Upper lobe of left lung (tissue), 4 donors: ENCODE measurements at regions not wholly inside any gene's neighbourhood (a gene's known extent, or its start where the extent isn't known, plus 50 kb on each side); places are given as distances from the start of the nearest gene placed in this dataset.

Experiments
- CTCF ChIP-seq, 6 experiments: fragments of 450-650 bp in 4 of 6; fragments of 200-600 bp in 2 of 6; sonication (generic) in 2 of 6; IDR thresholded peaks; one replicate each; pipeline ENCODE4 v1.5.1; 2016 to 2019; ENCODE audit warnings: antibody characterized with exemption in 6 of 6
- POLR2A ChIP-seq, 4 donors: fragments of 450-650 bp; IDR thresholded peaks; one replicate each; pipeline ENCODE4 v1.5.1; 2016 to 2017; ENCODE audit warnings: antibody characterized with exemption in 4 of 4, mild to moderate bottlenecking in 2 of 4

GRCh38 chr18:8499810-8500675, 109.2 kb upstream of the RAB12 start:
- TF ChIP-seq CTCF (IDR thresholded peaks at IDR 0.05) (no peak), POLR2A (IDR thresholded peaks at IDR 0.05) (no peak)
